ENCODE measurements at regions not wholly inside any gene's neighbourhood (a gene's known extent, or its start where the extent isn't known, plus 50 kb on each side); places are given as distances from the start of the nearest gene placed in this dataset.
"Not testable (repeated sequence)": the region's sequence is repeated elsewhere in the genome, so short reads cannot be mapped to it uniquely, and the experiment has no call there.

GRCh38 chr2:221999166-221999565 lies 299.6 kb downstream of the PAX3 start:
- no peak for DNase-seq (ENCODE audit: low read depth)

GRCh38 chr2:221997683-221998082 lies 301.1 kb downstream of the PAX3 start:
- DNase-seq (ENCODE audit: low read depth), result no peak

GRCh38 chr2:221997100-221997499 lies 301.7 kb downstream of the PAX3 start:
- peak; percentile 91 for DNase-seq (ENCODE audit: low read depth)

- DNase-seq (ENCODE audit: low read depth), result no peak
Observed at GRCh38 chr2:221994926-221995325, 303.9 kb downstream of the PAX3 start.

GRCh38 chr2:221984376-221984775 lies 314.4 kb downstream of the PAX3 start:
- DNase-seq (ENCODE audit: low read depth), result not testable (repeated sequence)

- no peak for DNase-seq (ENCODE audit: low read depth)
Observed at GRCh38 chr2:221981912-221982470, 316.8 kb downstream of the PAX3 start.

- DNase-seq (ENCODE audit: low read depth), result no peak
Observed at GRCh38 chr2:221975151-221975550, 323.6 kb downstream of the PAX3 start.

- DNase-seq (ENCODE audit: low read depth), result no peak
Observed at GRCh38 chr2:221973902-221974301, 324.9 kb downstream of the PAX3 start.

- DNase-seq (ENCODE audit: low read depth), result no peak
Observed at GRCh38 chr2:221973502-221973901, 325.3 kb downstream of the PAX3 start.

- DNase-seq (ENCODE audit: low read depth), result no peak
Observed at GRCh38 chr2:221972813-221973478, 325.9 kb downstream of the PAX3 start.

GRCh38 chr2:221970389-221970788 lies 328.4 kb downstream of the PAX3 start:
- no peak for DNase-seq (ENCODE audit: low read depth)

- DNase-seq (ENCODE audit: low read depth), result no peak
Observed at GRCh38 chr2:221969830-221970144, 329.0 kb downstream of the PAX3 start.

- DNase-seq (ENCODE audit: low read depth), result peak; percentile 32
Observed at GRCh38 chr2:221969087-221969829, 329.5 kb downstream of the PAX3 start.

- DNase-seq (ENCODE audit: low read depth), result no peak
Observed at GRCh38 chr2:221962186-221962585, 336.6 kb downstream of the PAX3 start.

GRCh38 chr2:221961561-221961960 lies 337.2 kb downstream of the PAX3 start:
- no peak for DNase-seq (ENCODE audit: low read depth)

GRCh38 chr2:221958224-221958623 lies 340.6 kb downstream of the PAX3 start:
- peak; percentile 28 for DNase-seq (ENCODE audit: low read depth)

GRCh38 chr2:221948076-221948475 lies 350.7 kb downstream of the PAX3 start:
- DNase-seq (ENCODE audit: low read depth), result no peak

- not testable (repeated sequence) for DNase-seq (ENCODE audit: low read depth)
Observed at GRCh38 chr2:221944452-221944851, 354.3 kb downstream of the PAX3 start.

GRCh38 chr2:221943076-221943810 lies 355.6 kb downstream of the PAX3 start:
- DNase-seq (ENCODE audit: low read depth), result peak; percentile 98

GRCh38 chr2:221931251-221931991 lies 359.3 kb upstream of the EPHA4 start:
- no peak for DNase-seq (ENCODE audit: low read depth)

GRCh38 chr2:221929259-221929658 lies 357.2 kb upstream of the EPHA4 start:
- no peak for DNase-seq (ENCODE audit: low read depth)

- no peak for DNase-seq (ENCODE audit: low read depth)
Observed at GRCh38 chr2:221926327-221926726, 354.2 kb upstream of the EPHA4 start.
